K562 (cell line): ENCODE measurements at regions not wholly inside any gene's neighbourhood (a gene's known extent, or its start where the extent isn't known, plus 50 kb on each side); places are given as distances from the start of the nearest gene placed in this dataset.

Source experiments
- FOXK1 ChIP-seq: sonication (generic); formaldehyde crosslinking; IDR thresholded peaks from 2 replicates; pipeline ENCODE4 v1.8.0; 2022; ENCODE audit warnings: missing genetic modification reagents, mild to moderate bottlenecking, borderline replicate concordance
- POLR2A ChIP-seq: fragments of 450-650 bp; conservative IDR thresholded peaks from 2 replicates; pipeline ENCODE4 v1.6.1; 2016
- SETDB1 ChIP-seq: IDR thresholded peaks from one replicate; pipeline ENCODE4 v1.6.1; 2012; ENCODE audit warnings: low read length, control low read depth, inconsistent platforms
- ZSCAN29 ChIP-seq: fragments of 450-650 bp; IDR thresholded peaks from 2 replicates; pipeline ENCODE4 v1.6.1; 2017
- TF ChIP-seq, protein P1 (sequence below): sonication (generic); formaldehyde crosslinking; IDR thresholded peaks from 2 replicates; pipeline ENCODE4 v1.9.0; 2022; ENCODE audit warnings: mild to moderate bottlenecking, missing genetic modification reagents
- TF ChIP-seq, protein P2 (sequence below), 3 experiments: IDR thresholded peaks in 2 of 3; conservative IDR thresholded peaks in 1 of 3; 2 replicates each; pipeline ENCODE4 v1.5.1; 2011 to 2012; ENCODE audit warnings: low read length in 3 of 3, mild to moderate bottlenecking in 3 of 3, control low read depth in 2 of 3, improper control_type of control experiment in 1 of 3, inconsistent platforms in 1 of 3, low read depth in 1 of 3, mixed read lengths in 1 of 3, moderate library complexity in 1 of 3; ENCODE audit not compliant: insufficient read depth in 2 of 3
- TF ChIP-seq, protein P3 (sequence below): IDR thresholded peaks from 3 replicates; pipeline ENCODE4 v1.6.1; 2011; ENCODE audit warnings: borderline replicate concordance, mild to moderate bottlenecking; ENCODE audit not compliant: insufficient read length, insufficient read depth
- TF ChIP-seq, protein P4 (sequence below): fragments of 450-650 bp; IDR thresholded peaks from 2 replicates; pipeline ENCODE4 v1.6.1; 2016
- TF ChIP-seq, protein P5 (sequence below): fragments of 150-350 bp; IDR thresholded peaks from 2 replicates; pipeline ENCODE4 v1.6.1; 2014; ENCODE audit warnings: low read depth, mild to moderate bottlenecking, low read length, borderline replicate concordance

DNA sequence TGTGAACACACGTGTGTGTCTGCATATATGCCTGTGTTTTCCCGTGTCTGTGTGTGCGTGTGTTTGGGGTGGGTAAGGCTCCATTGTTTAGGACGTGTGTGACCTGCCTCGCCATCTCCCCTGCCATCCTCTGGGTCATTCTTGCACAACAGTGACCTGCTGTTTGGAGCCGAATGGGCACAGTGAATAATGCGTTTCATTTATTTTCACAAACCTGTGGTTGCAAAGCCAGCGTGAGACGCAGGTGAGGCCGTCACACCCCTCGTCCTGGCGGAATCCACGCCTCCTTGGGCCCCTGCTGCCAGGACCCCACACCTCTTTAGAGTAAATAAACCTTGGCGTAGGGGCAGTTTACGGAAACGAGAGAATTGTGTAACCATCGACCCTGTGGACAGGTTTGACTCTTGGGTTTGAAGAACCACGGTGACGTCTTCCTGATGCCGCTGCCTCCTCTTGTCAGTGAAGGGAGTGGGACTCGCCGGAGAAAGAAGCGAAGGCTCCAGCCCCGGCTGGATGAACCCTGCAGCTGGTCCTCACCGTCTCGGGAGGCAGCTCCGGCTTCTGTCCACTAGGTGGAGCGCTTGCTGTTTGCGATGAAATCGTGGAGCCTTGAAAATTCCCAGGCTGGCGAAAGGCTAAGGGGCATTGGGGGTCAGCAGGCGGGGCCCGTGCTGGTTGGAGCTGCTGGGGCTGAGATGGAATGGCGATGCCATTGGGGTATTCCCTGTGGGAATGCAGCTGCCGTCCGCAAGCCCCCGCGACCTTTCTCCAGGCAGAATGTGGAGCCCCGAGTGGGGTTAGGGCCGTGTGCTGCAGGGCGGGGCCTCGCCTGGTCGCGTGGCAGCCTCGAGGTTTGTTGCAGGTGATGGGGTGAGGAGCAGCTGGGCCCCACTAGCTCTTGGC, 81.1 kb downstream of the RTP5 start:
- TF ChIP-seq POLR2A, result no peak
- no peak for TF ChIP-seq ZSCAN29
- TF ChIP-seq, protein P1, sequence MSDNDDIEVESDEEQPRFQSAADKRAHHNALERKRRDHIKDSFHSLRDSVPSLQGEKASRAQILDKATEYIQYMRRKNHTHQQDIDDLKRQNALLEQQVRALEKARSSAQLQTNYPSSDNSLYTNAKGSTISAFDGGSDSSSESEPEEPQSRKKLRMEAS (CRISPR knock-in tag), result no peak
- TF ChIP-seq FOXK1 (CRISPR knock-in tag), result no peak
- TF ChIP-seq, protein P2, sequence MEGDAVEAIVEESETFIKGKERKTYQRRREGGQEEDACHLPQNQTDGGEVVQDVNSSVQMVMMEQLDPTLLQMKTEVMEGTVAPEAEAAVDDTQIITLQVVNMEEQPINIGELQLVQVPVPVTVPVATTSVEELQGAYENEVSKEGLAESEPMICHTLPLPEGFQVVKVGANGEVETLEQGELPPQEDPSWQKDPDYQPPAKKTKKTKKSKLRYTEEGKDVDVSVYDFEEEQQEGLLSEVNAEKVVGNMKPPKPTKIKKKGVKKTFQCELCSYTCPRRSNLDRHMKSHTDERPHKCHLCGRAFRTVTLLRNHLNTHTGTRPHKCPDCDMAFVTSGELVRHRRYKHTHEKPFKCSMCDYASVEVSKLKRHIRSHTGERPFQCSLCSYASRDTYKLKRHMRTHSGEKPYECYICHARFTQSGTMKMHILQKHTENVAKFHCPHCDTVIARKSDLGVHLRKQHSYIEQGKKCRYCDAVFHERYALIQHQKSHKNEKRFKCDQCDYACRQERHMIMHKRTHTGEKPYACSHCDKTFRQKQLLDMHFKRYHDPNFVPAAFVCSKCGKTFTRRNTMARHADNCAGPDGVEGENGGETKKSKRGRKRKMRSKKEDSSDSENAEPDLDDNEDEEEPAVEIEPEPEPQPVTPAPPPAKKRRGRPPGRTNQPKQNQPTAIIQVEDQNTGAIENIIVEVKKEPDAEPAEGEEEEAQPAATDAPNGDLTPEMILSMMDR (IDR thresholded peaks at IDR 0.05 in 2 of 3, conservative IDR thresholded peaks at IDR 0.05 in 1 of 3; ENCODE audit: insufficient read depth in 2 of 3, low read depth in 1 of 3, low read length in 3 of 3), result peak; percentile 79 to 84 (median 80)
- no peak for TF ChIP-seq SETDB1
- TF ChIP-seq, protein P3, sequence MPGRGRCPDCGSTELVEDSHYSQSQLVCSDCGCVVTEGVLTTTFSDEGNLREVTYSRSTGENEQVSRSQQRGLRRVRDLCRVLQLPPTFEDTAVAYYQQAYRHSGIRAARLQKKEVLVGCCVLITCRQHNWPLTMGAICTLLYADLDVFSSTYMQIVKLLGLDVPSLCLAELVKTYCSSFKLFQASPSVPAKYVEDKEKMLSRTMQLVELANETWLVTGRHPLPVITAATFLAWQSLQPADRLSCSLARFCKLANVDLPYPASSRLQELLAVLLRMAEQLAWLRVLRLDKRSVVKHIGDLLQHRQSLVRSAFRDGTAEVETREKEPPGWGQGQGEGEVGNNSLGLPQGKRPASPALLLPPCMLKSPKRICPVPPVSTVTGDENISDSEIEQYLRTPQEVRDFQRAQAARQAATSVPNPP, result no peak
- TF ChIP-seq, protein P4, sequence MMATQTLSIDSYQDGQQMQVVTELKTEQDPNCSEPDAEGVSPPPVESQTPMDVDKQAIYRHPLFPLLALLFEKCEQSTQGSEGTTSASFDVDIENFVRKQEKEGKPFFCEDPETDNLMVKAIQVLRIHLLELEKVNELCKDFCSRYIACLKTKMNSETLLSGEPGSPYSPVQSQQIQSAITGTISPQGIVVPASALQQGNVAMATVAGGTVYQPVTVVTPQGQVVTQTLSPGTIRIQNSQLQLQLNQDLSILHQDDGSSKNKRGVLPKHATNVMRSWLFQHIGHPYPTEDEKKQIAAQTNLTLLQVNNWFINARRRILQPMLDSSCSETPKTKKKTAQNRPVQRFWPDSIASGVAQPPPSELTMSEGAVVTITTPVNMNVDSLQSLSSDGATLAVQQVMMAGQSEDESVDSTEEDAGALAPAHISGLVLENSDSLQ, result no peak
- TF ChIP-seq, protein P5, sequence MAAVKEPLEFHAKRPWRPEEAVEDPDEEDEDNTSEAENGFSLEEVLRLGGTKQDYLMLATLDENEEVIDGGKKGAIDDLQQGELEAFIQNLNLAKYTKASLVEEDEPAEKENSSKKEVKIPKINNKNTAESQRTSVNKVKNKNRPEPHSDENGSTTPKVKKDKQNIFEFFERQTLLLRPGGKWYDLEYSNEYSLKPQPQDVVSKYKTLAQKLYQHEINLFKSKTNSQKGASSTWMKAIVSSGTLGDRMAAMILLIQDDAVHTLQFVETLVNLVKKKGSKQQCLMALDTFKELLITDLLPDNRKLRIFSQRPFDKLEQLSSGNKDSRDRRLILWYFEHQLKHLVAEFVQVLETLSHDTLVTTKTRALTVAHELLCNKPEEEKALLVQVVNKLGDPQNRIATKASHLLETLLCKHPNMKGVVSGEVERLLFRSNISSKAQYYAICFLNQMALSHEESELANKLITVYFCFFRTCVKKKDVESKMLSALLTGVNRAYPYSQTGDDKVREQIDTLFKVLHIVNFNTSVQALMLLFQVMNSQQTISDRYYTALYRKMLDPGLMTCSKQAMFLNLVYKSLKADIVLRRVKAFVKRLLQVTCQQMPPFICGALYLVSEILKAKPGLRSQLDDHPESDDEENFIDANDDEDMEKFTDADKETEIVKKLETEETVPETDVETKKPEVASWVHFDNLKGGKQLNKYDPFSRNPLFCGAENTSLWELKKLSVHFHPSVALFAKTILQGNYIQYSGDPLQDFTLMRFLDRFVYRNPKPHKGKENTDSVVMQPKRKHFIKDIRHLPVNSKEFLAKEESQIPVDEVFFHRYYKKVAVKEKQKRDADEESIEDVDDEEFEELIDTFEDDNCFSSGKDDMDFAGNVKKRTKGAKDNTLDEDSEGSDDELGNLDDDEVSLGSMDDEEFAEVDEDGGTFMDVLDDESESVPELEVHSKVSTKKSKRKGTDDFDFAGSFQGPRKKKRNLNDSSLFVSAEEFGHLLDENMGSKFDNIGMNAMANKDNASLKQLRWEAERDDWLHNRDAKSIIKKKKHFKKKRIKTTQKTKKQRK, result no peak
